ENCODE measurements at regions not wholly inside any gene's neighbourhood (a gene's known extent, or its start where the extent isn't known, plus 50 kb on each side); places are given as distances from the start of the nearest gene placed in this dataset.

DNA sequence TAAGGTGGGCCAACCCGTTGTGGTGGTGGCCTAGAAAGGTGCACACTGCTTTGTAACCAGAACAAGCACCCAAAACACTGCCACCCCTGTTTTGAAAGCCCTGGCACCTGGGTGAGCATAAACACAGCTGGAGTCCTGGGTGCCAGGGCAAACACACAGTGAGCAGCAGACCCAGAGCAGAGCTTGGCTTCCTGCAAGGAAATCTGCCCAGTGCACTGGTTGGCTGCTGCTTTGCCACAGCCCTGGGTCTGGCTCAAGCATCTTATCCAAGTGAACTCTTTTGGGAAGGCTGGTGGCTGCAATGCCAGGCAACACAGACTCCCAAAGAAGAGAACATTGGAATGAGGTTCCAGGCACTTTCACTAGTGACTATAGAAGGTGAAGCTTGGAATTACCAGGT is 145.5 kb upstream of the PDE1C start:
- CTCF ChIA-PET, result interaction anchor here (0.5 to 3.4 kb wide), 4 partner anchors 54 to 478 kb away, joined by 3 to 34 read pairs (median 4); no protein-coding TSS in a partner anchor
- Mint-ChIP-seq H3K27me3 (ENCODE audit: insufficient read depth, unreplicated experiment) (no peaks in the 10 kb centered on the region), H3K4me3 (ENCODE audit: unreplicated experiment) (no peak overlapping the region), H3K4me1 (ENCODE audit: insufficient read depth, unreplicated experiment) (no peaks in the 10 kb centered on the region), H3K36me3 (ENCODE audit: insufficient read depth, unreplicated experiment) (no peaks in the 10 kb centered on the region), H3K27ac (ENCODE audit: low read depth, unreplicated experiment) (no peak overlapping the region), H3K9me3 (ENCODE audit: unreplicated experiment) (no peaks in the 10 kb centered on the region)
- TF ChIP-seq CTCF (IDR thresholded peaks at IDR 0.05; ENCODE audit: unreplicated experiment), result no peak
- BruUV-seq (replicated peaks), result no TSS peak
- DNase-seq (ENCODE audit: unreplicated experiment), result no peak
- POLR2A ChIA-PET, result interaction anchor here (0.7 to 1.2 kb wide), 2 partner anchors 264 to 472 kb away, joined by 3 read pairs; no protein-coding TSS in a partner anchor
- intact Hi-C loops (cut with micrococcal nuclease), result no loop called here

- Mint-ChIP-seq H3K4me1 (ENCODE audit: insufficient read depth, unreplicated experiment) (no peaks in the 10 kb centered on the region), H3K4me3 (ENCODE audit: unreplicated experiment) (no peak overlapping the region), H3K27ac (ENCODE audit: low read depth, unreplicated experiment) (no peak overlapping the region), H3K9me3 (ENCODE audit: unreplicated experiment) (no peaks in the 10 kb centered on the region), H3K27me3 (ENCODE audit: insufficient read depth, unreplicated experiment) (peaks cover 2% of the 10 kb centered on the region), H3K36me3 (ENCODE audit: insufficient read depth, unreplicated experiment) (no peaks in the 10 kb centered on the region)
- BruUV-seq (replicated peaks), result no TSS peak
- DNase-seq (ENCODE audit: unreplicated experiment), result no peak
- intact Hi-C loops (cut with micrococcal nuclease), result no loop called here
- TF ChIP-seq CTCF (IDR thresholded peaks at IDR 0.05; ENCODE audit: unreplicated experiment), result no peak
- ChIA-PET POLR2A (no interaction called here), CTCF (interaction anchor here (3.4 kb wide), 1 partner anchor 142 kb away, joined by 34 read pairs; no protein-coding TSS in a partner anchor)
Observed at GRCh38 chr7:32214913-32215312, 144.7 kb upstream of the PDE1C start.

DNA sequence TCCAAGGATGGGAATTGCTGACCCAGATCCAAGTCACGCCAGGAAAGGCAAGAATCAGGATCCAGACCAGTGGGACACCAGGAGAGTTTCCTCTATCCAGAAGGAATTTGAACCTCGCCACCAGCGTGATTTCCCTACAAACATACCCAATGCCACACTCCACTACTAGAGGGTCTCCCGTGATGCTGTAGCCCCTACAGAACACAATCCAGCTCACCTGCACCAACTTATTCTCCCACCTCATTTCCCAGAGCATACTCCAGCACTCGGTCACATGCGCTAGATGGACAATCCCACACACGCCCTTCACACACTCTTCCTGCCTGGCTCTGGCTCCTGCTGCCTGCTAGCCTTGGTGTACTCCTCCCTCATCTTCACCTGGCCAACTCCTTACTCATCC is 142.1 kb upstream of the PDE1C start:
- BruUV-seq (replicated peaks), result no TSS peak
- ChIA-PET CTCF (interaction anchor here (0.6 to 12.8 kb wide), 20 partner anchors 8 to 624 kb away, joined by 3 to 619 read pairs (median 5); no protein-coding TSS in a partner anchor), POLR2A (interaction anchor here (0.6 kb wide), 1 partner anchor 71 kb away, joined by 3 read pairs; no protein-coding TSS in a partner anchor)
- Mint-ChIP-seq H3K27ac (ENCODE audit: low read depth, unreplicated experiment) (no peak overlapping the region), H3K4me1 (ENCODE audit: insufficient read depth, unreplicated experiment) (no peaks in the 10 kb centered on the region), H3K4me3 (ENCODE audit: unreplicated experiment) (no peak overlapping the region), H3K27me3 (ENCODE audit: insufficient read depth, unreplicated experiment) (peaks cover 16% of the 10 kb centered on the region), H3K36me3 (ENCODE audit: insufficient read depth, unreplicated experiment) (no peaks in the 10 kb centered on the region), H3K9me3 (ENCODE audit: unreplicated experiment) (no peaks in the 10 kb centered on the region)
- DNase-seq (ENCODE audit: unreplicated experiment), result no peak
- TF ChIP-seq CTCF (IDR thresholded peaks at IDR 0.05; ENCODE audit: unreplicated experiment), result no peak
- intact Hi-C loops (cut with micrococcal nuclease), result no loop called here

DNA sequence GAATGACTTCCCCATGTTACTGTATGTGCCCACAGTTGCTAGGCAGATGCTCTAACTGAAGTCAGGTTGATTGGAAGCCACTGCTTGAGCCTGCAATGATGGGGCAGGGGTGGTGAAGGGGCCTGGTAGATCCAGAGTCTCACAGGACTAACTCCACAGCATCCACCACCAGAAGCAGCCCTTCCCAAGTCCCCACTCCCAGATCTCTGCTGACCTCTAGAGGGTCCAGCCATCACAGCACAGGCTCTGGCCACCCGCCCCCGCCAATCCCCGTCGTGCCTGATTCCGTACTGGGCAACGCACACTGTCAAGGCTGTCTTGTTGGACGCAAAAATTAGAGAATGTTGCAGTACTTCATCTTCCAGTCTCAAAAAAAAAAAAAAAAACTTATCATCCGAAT is 136.8 kb upstream of the PDE1C start:
- POLR2A ChIA-PET, result interaction anchor here (0.7 kb wide), 1 partner anchor 152 kb away, joined by 4 read pairs; no protein-coding TSS in a partner anchor
- no TSS peak for BruUV-seq (replicated peaks)
- H3K9me3 Mint-ChIP-seq (ENCODE audit: unreplicated experiment), result no peaks in the 10 kb centered on the region
- TF ChIP-seq CTCF (IDR thresholded peaks at IDR 0.05; ENCODE audit: unreplicated experiment), result peak; percentile 12
- H3K27ac Mint-ChIP-seq (ENCODE audit: low read depth, unreplicated experiment), result no peak overlapping the region
- DNase-seq (ENCODE audit: unreplicated experiment), result peak; percentile 5
- no peaks in the 10 kb centered on the region for H3K4me1 Mint-ChIP-seq (ENCODE audit: insufficient read depth, unreplicated experiment)
- H3K27me3 Mint-ChIP-seq (ENCODE audit: insufficient read depth, unreplicated experiment), result peaks cover 16% of the 10 kb centered on the region
- intact Hi-C loops (cut with micrococcal nuclease), result no loop called here
- H3K4me3 Mint-ChIP-seq (ENCODE audit: unreplicated experiment), result no peak overlapping the region
- CTCF ChIA-PET, result interaction anchor here (0.6 to 12.8 kb wide), 10 partner anchors 10 to 1073 kb away, joined by 3 to 619 read pairs (median 18); no protein-coding TSS in a partner anchor
- H3K36me3 Mint-ChIP-seq (ENCODE audit: insufficient read depth, unreplicated experiment), result no peaks in the 10 kb centered on the region

Data from MCF 10A (cell line).